ENCODE measurements at regions not wholly inside any gene's neighbourhood (a gene's known extent, or its start where the extent isn't known, plus 50 kb on each side); places are given as distances from the start of the nearest gene placed in this dataset.
A peak's percentile ranks its signal among the peaks of the same experiment; 100 is the strongest.

DNA sequence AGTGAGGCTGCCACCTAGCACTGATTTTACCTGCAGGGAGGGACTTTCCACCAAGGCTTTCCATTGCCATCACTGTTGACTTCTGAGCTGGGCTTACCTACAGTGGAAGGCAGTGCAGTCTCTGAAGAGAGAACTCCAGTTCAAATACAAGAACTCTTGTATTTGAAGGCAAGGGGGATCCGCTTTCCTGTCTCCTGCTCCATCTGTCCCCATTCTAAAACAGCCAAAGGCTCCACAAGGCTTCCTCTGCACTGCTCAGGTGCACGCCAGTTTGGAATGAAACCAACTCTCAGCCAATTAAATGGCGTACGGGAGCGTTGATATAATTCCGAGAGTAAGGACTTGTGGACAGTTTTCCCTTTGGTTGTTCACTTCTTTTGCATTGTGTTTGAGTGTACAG is 66.0 kb upstream of the CXCL14 start:
- ATAC-seq (ENCODE audit: poor library complexity) = no peak
- intact Hi-C loops (cut with DNase I) = no loop called here
- no peak for DNase-seq

DNA sequence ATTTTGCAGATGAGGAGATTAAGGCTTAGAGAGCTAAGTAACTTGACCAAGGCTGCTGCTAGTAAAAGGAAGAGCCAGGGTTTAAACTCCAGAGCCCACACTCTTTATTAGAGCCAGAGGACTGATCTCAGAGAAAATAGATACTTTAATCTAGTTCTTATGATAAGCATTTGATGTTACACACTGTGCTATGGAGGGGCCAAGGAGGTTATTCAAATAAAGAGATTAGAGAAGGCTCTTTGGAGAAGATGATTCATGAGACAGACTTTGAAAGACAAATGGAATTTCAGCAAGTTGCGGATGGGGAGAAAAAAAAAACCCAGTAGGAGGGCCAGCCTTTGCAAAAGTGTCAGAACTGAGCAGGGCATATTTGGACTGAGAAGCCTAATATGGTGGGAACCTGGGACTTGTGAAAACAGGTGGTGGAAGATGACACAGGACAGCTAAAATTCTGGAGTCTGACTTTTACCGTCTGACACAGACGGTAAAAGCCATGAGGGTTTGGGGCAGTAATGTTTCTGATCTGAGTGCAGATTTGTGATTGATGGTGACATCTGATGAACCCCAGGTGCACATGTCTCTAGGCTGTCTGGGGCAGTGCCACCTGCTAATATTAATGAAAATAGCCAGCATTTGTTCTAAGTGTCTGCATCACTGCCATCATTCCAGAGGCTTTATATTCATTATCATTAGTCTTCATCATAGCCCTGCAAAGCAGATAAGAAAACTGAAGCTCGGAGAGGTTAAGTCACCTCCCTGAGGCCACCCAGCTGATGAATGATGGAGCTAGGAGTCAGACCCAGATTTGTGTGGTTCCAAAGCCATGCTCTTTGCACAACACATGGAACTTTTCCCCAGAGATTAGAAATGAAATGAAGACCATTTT is 65.3 kb upstream of the CXCL14 start:
- intact Hi-C loops (cut with DNase I) = no loop called here
- no peak for ATAC-seq (ENCODE audit: poor library complexity)
- no peak for DNase-seq

DNA sequence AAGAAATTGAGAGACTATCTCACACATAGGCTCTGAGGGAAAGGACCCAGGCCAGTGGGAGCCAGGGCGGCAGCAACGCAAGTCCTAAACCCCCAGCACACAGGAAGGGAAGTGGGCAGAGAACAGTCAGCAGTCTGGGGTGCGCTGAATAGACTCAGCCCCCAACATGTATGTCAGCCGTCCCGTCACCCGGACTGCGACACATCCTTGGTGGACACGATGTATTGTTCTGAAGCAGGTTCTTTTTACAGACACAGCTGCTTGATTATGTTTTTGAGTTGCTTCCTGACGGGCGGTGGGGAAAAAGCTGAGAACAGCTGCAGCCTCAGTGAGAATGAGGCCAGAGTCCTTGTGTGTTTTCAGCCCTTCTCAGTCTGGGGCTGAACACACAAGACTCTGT is 64.1 kb upstream of the CXCL14 start:
- ATAC-seq (ENCODE audit: poor library complexity) = no peak
- intact Hi-C loops (cut with DNase I) = no loop called here
- no peak for DNase-seq

DNA sequence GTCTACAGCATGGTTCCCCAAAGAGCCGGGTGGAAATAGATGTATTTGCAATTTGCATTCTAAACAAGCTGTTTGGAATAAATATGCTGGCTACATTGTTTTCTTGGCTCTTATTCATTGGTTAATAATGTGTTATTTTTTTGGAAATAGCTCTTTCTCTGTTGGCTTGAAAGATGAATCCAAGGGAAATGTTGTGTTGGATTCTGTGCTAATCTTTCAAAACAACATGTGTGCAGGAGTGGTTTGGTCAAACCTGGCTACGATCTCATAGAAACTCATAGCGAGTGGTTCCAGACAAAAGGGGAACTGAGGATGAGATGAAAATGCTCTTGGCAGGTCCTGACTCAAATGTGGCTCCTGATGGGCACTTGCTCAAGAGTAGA is 63.7 kb upstream of the CXCL14 start:
- ATAC-seq (ENCODE audit: poor library complexity) (peak; percentile 20), DNase-seq (no peak)
- intact Hi-C loops (cut with DNase I) = no loop called here

DNA sequence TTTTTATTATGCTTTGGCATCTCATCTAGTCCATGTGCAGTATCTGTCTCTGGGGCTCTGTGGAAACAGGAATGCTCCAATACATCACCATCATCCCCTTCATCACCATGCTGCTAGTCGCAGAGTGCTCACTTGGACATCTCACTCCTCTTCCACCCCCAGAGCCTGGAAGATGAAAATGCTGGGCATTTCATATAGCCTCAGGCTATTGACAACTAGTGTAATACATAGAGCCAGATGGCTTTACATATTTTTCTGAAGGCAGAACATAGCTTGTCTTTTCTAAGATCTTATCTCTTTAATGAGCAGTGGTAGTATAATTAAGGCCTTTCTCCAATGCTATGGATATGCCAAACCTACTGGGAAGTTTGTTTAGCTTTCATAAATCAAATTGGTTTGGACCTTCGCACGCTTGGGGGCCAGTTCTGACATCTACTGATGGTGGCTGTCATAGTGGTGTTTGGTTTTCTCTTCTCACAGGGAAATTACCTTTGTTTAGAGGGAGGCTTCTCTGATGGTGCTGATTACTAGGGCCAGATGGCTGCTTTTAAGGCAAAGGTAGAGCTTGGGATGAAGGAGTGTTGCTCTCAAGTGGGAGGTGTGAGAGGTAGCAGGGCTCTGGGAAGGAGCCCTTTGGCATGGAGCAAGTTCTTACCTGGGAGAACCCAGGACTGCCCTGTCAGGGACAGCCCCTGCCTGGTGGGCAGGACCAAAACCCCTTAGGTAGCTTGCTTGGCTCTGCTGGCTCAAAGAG is 63.1 kb upstream of the CXCL14 start:
- ATAC-seq (ENCODE audit: poor library complexity) (no peak), DNase-seq (no peak)
- intact Hi-C loops (cut with DNase I) = no loop called here

DNA sequence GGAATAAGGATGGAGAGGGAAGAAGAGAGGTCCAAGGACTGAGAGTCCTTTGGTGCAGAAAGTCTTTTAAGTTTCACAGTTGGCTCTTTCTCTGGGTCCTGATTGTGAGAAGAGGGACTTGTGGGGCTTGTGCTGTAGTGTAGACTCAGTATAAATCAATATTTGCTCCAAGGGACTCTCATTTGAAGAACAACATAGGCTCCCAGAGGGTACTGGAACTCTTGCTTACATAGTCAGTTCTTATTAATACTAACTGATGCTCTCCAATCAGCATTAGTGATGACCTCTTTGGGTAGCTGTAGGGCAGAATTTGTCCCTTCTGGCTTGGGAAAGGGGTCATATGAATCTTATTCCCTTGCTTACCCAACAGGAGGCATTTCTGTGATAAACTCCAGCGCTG is 62.5 kb upstream of the CXCL14 start:
- ATAC-seq (ENCODE audit: poor library complexity) = no peak
- DNase-seq = no peak
- intact Hi-C loops (cut with DNase I) = no loop called here

DNA sequence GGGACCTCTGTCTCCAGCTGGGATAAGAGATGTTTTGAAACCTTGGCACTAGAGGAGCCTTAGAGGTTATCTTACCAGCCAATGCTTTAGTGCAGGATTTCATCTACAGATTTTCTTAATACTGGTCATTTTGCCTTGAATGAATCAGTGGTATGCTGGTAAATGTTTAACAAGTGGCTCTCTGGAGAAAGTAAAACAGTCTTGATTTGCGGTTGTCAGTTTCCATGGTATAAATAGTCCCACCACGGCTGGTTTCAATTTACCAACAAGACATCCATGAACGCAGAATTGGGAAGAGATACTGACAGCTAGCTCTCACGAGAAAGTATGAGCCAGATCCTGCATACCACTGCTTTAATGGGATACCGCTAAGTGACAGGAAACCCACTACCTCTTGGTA is 56.7 kb upstream of the CXCL14 start:
- ATAC-seq (ENCODE audit: poor library complexity) = no peak
- no peak for DNase-seq
- intact Hi-C loops (cut with DNase I) = no loop called here

DNA sequence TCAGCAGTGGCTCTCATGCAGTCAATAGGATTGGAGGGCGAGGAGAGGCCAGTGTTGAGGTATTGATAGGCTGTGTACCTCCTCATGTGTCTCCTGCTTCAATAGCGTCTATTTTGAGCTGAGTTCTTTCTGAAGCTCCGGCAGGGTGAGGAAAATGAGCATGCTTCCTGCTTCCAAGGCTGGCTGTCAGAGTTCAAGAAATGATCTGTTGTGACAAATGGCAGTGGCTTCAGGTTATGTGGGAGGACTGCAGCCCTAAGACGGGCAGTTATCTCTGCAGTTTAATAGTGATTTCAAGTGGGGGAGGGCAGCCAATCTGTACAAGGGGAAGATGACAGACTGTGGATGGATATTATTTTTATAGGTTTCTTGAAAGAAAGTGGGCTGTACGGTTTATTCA is 54.0 kb upstream of the CXCL14 start:
- DNase-seq (no peak), ATAC-seq (ENCODE audit: poor library complexity) (no peak)
- intact Hi-C loops (cut with DNase I) = no loop called here

DNA sequence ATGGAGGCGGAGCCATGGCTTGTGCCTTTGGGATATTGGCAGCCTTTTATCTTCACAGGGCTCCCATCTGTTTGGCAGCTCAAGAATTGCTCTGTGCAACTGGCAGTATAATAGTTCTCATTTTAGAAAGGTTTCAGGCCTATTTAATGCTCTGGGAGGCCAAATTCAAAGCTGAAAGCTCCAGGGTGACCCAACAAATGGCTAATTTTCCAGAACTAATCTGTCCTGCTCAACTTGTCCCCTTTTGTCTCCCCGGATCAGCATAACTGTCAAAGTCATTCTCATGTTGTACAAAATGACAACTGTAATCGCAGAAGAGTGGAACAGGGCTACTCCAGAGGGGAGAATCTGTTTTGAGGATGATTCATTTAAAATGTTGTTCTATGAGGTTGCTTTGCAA is 52.6 kb upstream of the CXCL14 start:
- intact Hi-C loops (cut with DNase I) = no loop called here
- no peak for DNase-seq
- ATAC-seq (ENCODE audit: poor library complexity) = no peak

DNA sequence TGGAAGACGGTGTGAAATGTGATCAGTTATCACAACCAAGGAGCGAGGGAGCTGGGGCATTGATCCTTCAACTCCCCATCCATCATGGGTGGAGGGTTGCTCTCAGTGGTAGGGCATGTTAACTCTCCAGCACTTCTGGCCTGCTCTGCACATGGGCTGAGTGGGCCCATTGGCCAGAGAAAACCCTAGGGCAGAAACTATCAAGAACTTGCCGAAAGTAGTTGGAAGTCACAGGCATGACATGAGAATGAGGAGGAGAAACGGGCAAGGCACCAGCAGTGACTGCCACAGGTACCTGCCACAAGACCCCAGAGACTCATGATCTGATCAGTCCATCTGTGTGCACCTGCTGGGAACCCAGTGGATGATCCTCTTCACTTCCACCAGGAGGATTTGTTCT is 50.9 kb upstream of the CXCL14 start:
- DNase-seq = no peak
- ATAC-seq (ENCODE audit: poor library complexity) = no peak
- intact Hi-C loops (cut with DNase I) = no loop called here

DNA sequence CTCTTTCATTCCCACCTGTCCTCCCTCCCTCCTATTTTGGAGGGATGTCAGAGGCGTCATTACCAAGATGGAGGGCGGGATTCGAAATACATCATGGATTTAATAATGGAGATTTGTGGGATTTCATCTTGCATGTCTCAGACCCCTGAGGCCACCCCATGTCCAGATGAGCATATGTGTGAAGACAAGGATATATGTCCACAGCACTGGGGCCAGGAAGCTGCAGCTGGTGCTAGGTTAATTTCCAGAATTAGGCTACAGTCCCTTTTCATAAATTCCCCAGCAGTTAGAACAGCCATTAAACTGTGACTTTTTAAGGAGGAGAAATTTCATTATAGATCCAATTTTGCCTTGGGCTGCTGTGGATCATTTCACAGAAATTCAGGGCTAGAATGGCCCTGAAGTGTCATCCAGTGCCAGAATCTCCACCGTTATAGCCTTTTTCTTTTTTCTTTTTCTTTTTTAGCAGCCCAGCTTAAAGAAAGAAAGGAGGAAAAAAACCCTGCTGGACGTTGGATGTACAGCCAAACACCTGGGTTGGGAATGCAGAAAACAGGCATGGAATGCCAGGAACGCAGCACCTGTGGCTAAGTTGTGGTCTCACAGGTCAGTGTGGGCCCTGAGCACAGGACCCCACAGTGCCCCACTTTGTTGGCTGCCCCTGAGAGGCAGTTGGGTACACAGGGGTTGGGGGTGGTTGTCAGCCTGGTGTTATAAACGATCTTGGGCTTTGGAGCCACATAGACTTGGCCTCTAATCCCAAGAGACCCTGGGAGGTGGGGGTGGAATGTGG is 50.2 kb upstream of the CXCL14 start:
- no peak for ATAC-seq (ENCODE audit: poor library complexity)
- no peak for DNase-seq
- intact Hi-C loops (cut with DNase I) = no loop called here
